Lower leg skin (tissue), 3 donors: ENCODE measurements at regions not wholly inside any gene's neighbourhood (a gene's known extent, or its start where the extent isn't known, plus 50 kb on each side); places are given as distances from the start of the nearest gene placed in this dataset.

Source experiments
- CTCF ChIP-seq, 3 donors: fragments of 450-650 bp; IDR thresholded peaks; one replicate each; pipeline ENCODE4 v1.5.1; 2016; ENCODE audit warnings: antibody characterized with exemption in 3 of 3, mild to moderate bottlenecking in 3 of 3, moderate library complexity in 2 of 3
- POLR2A ChIP-seq, 2 donors: fragments of 450-650 bp; IDR thresholded peaks; one replicate each; pipeline ENCODE4 v1.6.1; 2016 to 2017; ENCODE audit warnings: antibody characterized with exemption in 2 of 2, mild to moderate bottlenecking in 1 of 2, moderate library complexity in 1 of 2

- TF ChIP-seq CTCF (IDR thresholded peaks at IDR 0.05): no peak
- no peak for TF ChIP-seq POLR2A (IDR thresholded peaks at IDR 0.05)
These were observed 175.6 kb downstream of the ARL6IP6 start for GRCh38 chr2:152894051-152894450.
